K562 (cell line): ENCODE measurements at regions not wholly inside any gene's neighbourhood (a gene's known extent, or its start where the extent isn't known, plus 50 kb on each side); places are given as distances from the start of the nearest gene placed in this dataset.

Experiments
- ATAC-seq: fragments of 200-7000 bp; cut with Tn5 transposase; 3 replicates; pipeline ENCODE4 v1.9.1; 2020; ENCODE audit warnings: moderate library complexity
- BruUV-seq: library from RNA; stranded (reverse); fragments of 400-500 nt; replicated peaks from 2 replicates; lab custom pipeline; 2021; lab: Mats Ljungman, UMichigan
- CTCF ChIA-PET: fragments of 300-600 bp; formaldehyde crosslinking; extraction: SDS; loops from one replicate; lab custom pipeline; 2021; ENCODE audit warnings: low intra/inter-chr PET ratio; lab: Yijun Ruan, JAX
- POLR2A ChIA-PET: fragments of 300-600, 350-650 bp; sonication (Branson Sonifier 250); formaldehyde crosslinking; extraction: SDS; loops from one replicate; lab custom pipeline; 2021; ENCODE audit warnings: antibody characterized with exemption, inconsistent platforms; lab: Yijun Ruan, JAX
- DNase-seq, 4 experiments: peaks; one replicate each; pipeline versions ENCODE4 v3.0.0 to v3.0.0-alpha.2; 2011 to 2018; ENCODE audit warnings: low spot score in 3 of 4, mixed read lengths in 3 of 4; ENCODE audit errors: extremely low read depth in 1 of 4
- FAIRE-seq: peaks from 2 replicates; lab custom pipeline; 2011; peaks lifted over from hg19 to GRCh38; lab: Jason Lieb, UNC
- H2AFZ ChIP-seq: 2 replicates; pipeline ENCODE4 v1.6.0; 2011; ENCODE audit warnings: low read depth, low read length, control low read depth, inconsistent platforms
- H3K27ac ChIP-seq: fragments of 200-600 bp; 3 replicates; pipeline ENCODE4 v1.8.0; 2011; ENCODE audit warnings: low read depth, mild to moderate bottlenecking, control low read depth, inconsistent platforms, low read length, moderate library complexity, mixed read lengths; ENCODE audit errors: extremely low read depth
- H3K27me3 ChIP-seq, 2 experiments: fragments of 300-600 bp in 1 of 2; 2 replicates in 1 of 2; 3 replicates in 1 of 2; pipeline versions ENCODE4 v1.6.0 to v1.8.0; 2011; ENCODE audit warnings: inconsistent platforms in 2 of 2, low read length in 2 of 2, mild to moderate bottlenecking in 1 of 2, mixed read lengths in 1 of 2, moderate library complexity in 1 of 2; ENCODE audit not compliant: control insufficient read depth in 2 of 2, insufficient read depth in 2 of 2
- H3K36me3 ChIP-seq: fragments of 300-600 bp; 3 replicates; pipeline ENCODE4 v1.8.0; 2011; ENCODE audit warnings: mild to moderate bottlenecking, low read length, inconsistent platforms; ENCODE audit not compliant: control insufficient read depth, insufficient read depth
- H3K4me1 ChIP-seq, 2 experiments: fragments of 200-600 bp in 1 of 2; replicated peaks in 1 of 2; 2 replicates in 1 of 2; 3 replicates in 1 of 2; pipeline versions ENCODE4 v1.5.1 to v1.8.0; 2011; ENCODE audit warnings: inconsistent platforms in 2 of 2, low read length in 2 of 2, mild to moderate bottlenecking in 1 of 2, mixed read lengths in 1 of 2, moderate library complexity in 1 of 2; ENCODE audit not compliant: control insufficient read depth in 2 of 2, insufficient read depth in 2 of 2
- H3K4me2 ChIP-seq: 2 replicates; pipeline ENCODE4 v1.6.1; 2011; ENCODE audit warnings: low read length, control low read depth, inconsistent platforms, mixed read lengths; ENCODE audit not compliant: insufficient read depth
- H3K4me3 ChIP-seq: fragments of 200-600 bp; sonication (generic), shearing (Covaris generic); 2 replicates; pipeline ENCODE4 v1.5.1; 2016; ENCODE audit warnings: control low read depth, inconsistent platforms
- H3K79me2 ChIP-seq: fragments of 200-600 bp; 3 replicates; pipeline ENCODE4 v1.8.0; 2011; ENCODE audit warnings: low read length, inconsistent platforms; ENCODE audit not compliant: control insufficient read depth, insufficient read depth
- H3K9ac ChIP-seq, 2 experiments: 2 replicates each; pipeline versions ENCODE4 v1.6.0 to v1.6.1; 2011; ENCODE audit warnings: low read depth in 2 of 2, low read length in 2 of 2, control low read depth in 1 of 2, inconsistent platforms in 1 of 2, mild to moderate bottlenecking in 1 of 2, mixed read lengths in 1 of 2; ENCODE audit not compliant: insufficient read depth in 1 of 2
- H3K9me1 ChIP-seq: one replicate; pipeline ENCODE4 v1.6.0; 2011; ENCODE audit warnings: inconsistent platforms, mild to moderate bottlenecking, low read length, moderate library complexity; ENCODE audit not compliant: control insufficient read depth, insufficient read depth
- H3K9me3 ChIP-seq: replicated peaks from 2 replicates; pipeline ENCODE4 v1.5.1; 2011; ENCODE audit warnings: low read depth, low read length, inconsistent platforms; ENCODE audit not compliant: control insufficient read depth, insufficient read depth
- H4K20me1 ChIP-seq: replicated peaks from 2 replicates; pipeline ENCODE4 v1.6.1; 2011; ENCODE audit warnings: low read length, inconsistent platforms, mixed read lengths; ENCODE audit not compliant: control insufficient read depth, insufficient read depth
- CBX8 ChIP-seq: fragments of 200-600 bp; sonication (generic); IDR thresholded peaks from 2 replicates; pipeline ENCODE4 v1.6.1; 2012; ENCODE audit warnings: borderline replicate concordance, mixed run types, low read depth, mild to moderate bottlenecking, moderate library complexity, mixed read lengths, low read length, control low read depth, inconsistent platforms; ENCODE audit not compliant: poor library complexity, severe bottlenecking; ENCODE audit errors: extremely low read depth
- CEBPG ChIP-seq, 3 experiments: fragments of 200-800 bp in 1 of 3; sonication (Bioruptor generic) in 1 of 3; sonication (generic) in 1 of 3; formaldehyde crosslinking in 1 of 3; IDR thresholded peaks in 2 of 3; conservative IDR thresholded peaks in 1 of 3; 2 replicates each; pipeline versions ENCODE4 v1.6.1 to v1.8.0; 2016 to 2022; ENCODE audit warnings: missing compliant biosample characterization in 2 of 3, missing genetic modification characterization in 2 of 3, mild to moderate bottlenecking in 1 of 3, missing genetic modification reagents in 1 of 3
- ELF2 ChIP-seq: fragments of 250-450 bp; sonication (Bioruptor Pico); IDR thresholded peaks from 2 replicates; pipeline ENCODE4 v1.5.0; 2021; ENCODE audit warnings: mild to moderate bottlenecking
- HDAC1 ChIP-seq, 2 experiments: fragments of 450-650 bp; IDR thresholded peaks; 2 replicates each; pipeline ENCODE4 v1.6.1; 2016 to 2017; ENCODE audit warnings: inconsistent platforms in 1 of 2, mild to moderate bottlenecking in 1 of 2, moderate library complexity in 1 of 2
- LCOR ChIP-seq: sonication (generic); formaldehyde crosslinking; IDR thresholded peaks from 2 replicates; pipeline ENCODE4 v1.8.0; 2022; ENCODE audit warnings: mild to moderate bottlenecking, missing genetic modification reagents
- MTA3 ChIP-seq: fragments of 450-650 bp; formaldehyde crosslinking; IDR thresholded peaks from 2 replicates; pipeline ENCODE4 v1.6.1; 2017; ENCODE audit warnings: mild to moderate bottlenecking, borderline replicate concordance
- PHB ChIP-seq: fragments of 250-450 bp; sonication (Bioruptor Pico); IDR thresholded peaks from 2 replicates; pipeline ENCODE4 v1.5.0; 2021
- ZBED1 ChIP-seq: IDR thresholded peaks from 2 replicates; pipeline ENCODE4 v1.6.1; 2014
- ZBTB17 ChIP-seq: fragments of 450-650 bp; formaldehyde crosslinking; IDR thresholded peaks from 2 replicates; pipeline ENCODE4 v1.4.0; 2020; ENCODE audit warnings: mild to moderate bottlenecking
- ZNF311 ChIP-seq: fragments of 250-450 bp; sonication (Bioruptor Pico); IDR thresholded peaks from 2 replicates; pipeline ENCODE4 v1.4.0; 2020; ENCODE audit warnings: mild to moderate bottlenecking, moderate library complexity
- ZNF551 ChIP-seq: fragments of 250-450 bp; sonication (Bioruptor Pico); IDR thresholded peaks from 2 replicates; pipeline ENCODE4 v1.5.0; 2021; ENCODE audit warnings: mild to moderate bottlenecking, moderate library complexity
- WGBS: fragments of 100-300 bp; shearing (Covaris generic); methylation state at CpG from one replicate; pipeline ENCODE4 v1.1.6; 2016; ENCODE audit warnings: low coverage, mixed read lengths; ENCODE audit not compliant: insufficient coverage; ENCODE audit errors: missing lambda C conversion rate; 5-methylcytosine and 5-hydroxymethylcytosine counted together
- in situ Hi-C: fragments of 300-500 bp; cut with MboI; formaldehyde crosslinking; loops from 4 replicates; pipeline ENCODE4 v1.15.0; 2018; ENCODE audit warnings: inconsistent platforms, mixed read lengths
- intact Hi-C: fragments of 100-400 bp; cut with micrococcal nuclease; formaldehyde crosslinking; loops from 2 replicates; pipeline ENCODE4 v1.14.2; 2022
- TF ChIP-seq, protein P1 (sequence below), 2 experiments: IDR thresholded peaks; 2 replicates each; pipeline ENCODE4 v1.6.1; 2012; ENCODE audit warnings: improper control_type of control experiment in 2 of 2, low read depth in 2 of 2, low read length in 2 of 2, borderline replicate concordance in 1 of 2
- TF ChIP-seq, protein P2 (sequence below): fragments of 250-450 bp; sonication (Bioruptor Pico); IDR thresholded peaks from 2 replicates; pipeline ENCODE4 v1.5.0; 2020; ENCODE audit warnings: mild to moderate bottlenecking

DNA sequence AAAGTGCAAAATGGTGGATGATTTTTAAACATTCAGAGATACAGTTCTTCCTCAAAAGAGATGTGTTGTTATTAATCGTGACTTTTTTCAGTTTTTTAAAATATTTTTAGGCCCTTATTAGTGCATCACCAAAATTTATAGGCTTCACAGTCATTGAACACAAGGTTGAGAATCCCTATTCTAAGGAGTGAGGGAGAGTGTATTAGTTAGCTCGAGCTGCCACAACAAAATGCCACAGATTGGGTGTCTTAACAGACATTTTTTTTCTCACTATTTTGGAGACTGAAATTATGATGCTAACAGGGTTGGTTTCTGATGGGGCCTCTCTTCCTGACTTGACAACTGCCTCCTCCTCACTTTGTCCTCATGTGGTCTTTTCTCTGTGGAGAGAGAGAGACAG lies 145.9 kb upstream of the TPRG1 start:
- Histone ChIP-seq H3K4me1 (no peaks in the 10 kb centered on the region), H3K9me3 (no peaks in the 10 kb centered on the region), H3K4me2 (no peak overlapping the region), H3K27me3 (no peaks in the 10 kb centered on the region), H4K20me1 (no peaks in the 10 kb centered on the region), H3K9ac (no peak overlapping the region), H3K79me2 (no peaks in the 10 kb centered on the region), H3K4me3 (no peak overlapping the region), H3K27ac (no peak overlapping the region), H3K9me1 (no peaks in the 10 kb centered on the region), H3K36me3 (no peaks in the 10 kb centered on the region), H2AFZ (no peak overlapping the region)
- no peak for DNase-seq
- no TSS peak for BruUV-seq
- no peak for ATAC-seq
- FAIRE-seq, result no peak
- no peak for TF ChIP-seq ZBED1
- TF ChIP-seq, protein P1, sequence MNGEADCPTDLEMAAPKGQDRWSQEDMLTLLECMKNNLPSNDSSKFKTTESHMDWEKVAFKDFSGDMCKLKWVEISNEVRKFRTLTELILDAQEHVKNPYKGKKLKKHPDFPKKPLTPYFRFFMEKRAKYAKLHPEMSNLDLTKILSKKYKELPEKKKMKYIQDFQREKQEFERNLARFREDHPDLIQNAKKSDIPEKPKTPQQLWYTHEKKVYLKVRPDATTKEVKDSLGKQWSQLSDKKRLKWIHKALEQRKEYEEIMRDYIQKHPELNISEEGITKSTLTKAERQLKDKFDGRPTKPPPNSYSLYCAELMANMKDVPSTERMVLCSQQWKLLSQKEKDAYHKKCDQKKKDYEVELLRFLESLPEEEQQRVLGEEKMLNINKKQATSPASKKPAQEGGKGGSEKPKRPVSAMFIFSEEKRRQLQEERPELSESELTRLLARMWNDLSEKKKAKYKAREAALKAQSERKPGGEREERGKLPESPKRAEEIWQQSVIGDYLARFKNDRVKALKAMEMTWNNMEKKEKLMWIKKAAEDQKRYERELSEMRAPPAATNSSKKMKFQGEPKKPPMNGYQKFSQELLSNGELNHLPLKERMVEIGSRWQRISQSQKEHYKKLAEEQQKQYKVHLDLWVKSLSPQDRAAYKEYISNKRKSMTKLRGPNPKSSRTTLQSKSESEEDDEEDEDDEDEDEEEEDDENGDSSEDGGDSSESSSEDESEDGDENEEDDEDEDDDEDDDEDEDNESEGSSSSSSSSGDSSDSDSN (IDR thresholded peaks at IDR 0.05; ENCODE audit: borderline replicate concordance in 1 of 2, low read depth in 2 of 2, low read length in 2 of 2), result no peak
- TF ChIP-seq CBX8, result no peak
- TF ChIP-seq ZNF551 (CRISPR knock-in tag), result no peak
- no peak for TF ChIP-seq HDAC1 (IDR thresholded peaks at IDR 0.05)
- TF ChIP-seq ZNF311 (CRISPR knock-in tag), result no peak
- TF ChIP-seq ZBTB17 (CRISPR knock-in tag), result no peak
- no peak for TF ChIP-seq MTA3
- TF ChIP-seq ELF2 (CRISPR knock-in tag), result no peak
- TF ChIP-seq LCOR, result no peak
- TF ChIP-seq, protein P2, sequence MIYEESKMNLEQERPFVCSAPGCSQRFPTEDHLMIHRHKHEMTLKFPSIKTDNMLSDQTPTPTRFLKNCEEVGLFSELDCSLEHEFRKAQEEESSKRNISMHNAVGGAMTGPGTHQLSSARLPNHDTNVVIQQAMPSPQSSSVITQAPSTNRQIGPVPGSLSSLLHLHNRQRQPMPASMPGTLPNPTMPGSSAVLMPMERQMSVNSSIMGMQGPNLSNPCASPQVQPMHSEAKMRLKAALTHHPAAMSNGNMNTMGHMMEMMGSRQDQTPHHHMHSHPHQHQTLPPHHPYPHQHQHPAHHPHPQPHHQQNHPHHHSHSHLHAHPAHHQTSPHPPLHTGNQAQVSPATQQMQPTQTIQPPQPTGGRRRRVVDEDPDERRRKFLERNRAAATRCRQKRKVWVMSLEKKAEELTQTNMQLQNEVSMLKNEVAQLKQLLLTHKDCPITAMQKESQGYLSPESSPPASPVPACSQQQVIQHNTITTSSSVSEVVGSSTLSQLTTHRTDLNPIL (CRISPR knock-in tag), result no peak
- TF ChIP-seq PHB (CRISPR knock-in tag), result no peak
- no peak for TF ChIP-seq CEBPG (CRISPR knock-in tag; IDR thresholded peaks at IDR 0.05)
- TF ChIP-seq CEBPG (tag; conservative IDR thresholded peaks at IDR 0.05 in 1 of 2, IDR thresholded peaks at IDR 0.05 in 1 of 2), result no peak
- CTCF ChIA-PET, result no interaction called here
- POLR2A ChIA-PET, result no interaction called here
- in situ Hi-C loops (no loop called here), intact Hi-C loops (no loop called here)
- WGBS, result 3% methylated on average over 2 of the region's 2 CpGs
